NCI-H748 (cell line): ENCODE measurements at regions not wholly inside any gene's neighbourhood (a gene's known extent, or its start where the extent isn't known, plus 50 kb on each side); places are given as distances from the start of the nearest gene placed in this dataset.

Experiments
- DNase-seq: peaks from one replicate; lab custom pipeline; 2025; ENCODE audit not compliant: unreplicated experiment; lab: John Stamatoyannopoulos, UW

- DNase-seq: peak; percentile 94
Observed at GRCh38 chr13:106354961-106355360, 180.5 kb downstream of the EFNB2 start.

GRCh38 chr13:106352850-106353249 lies 182.6 kb downstream of the EFNB2 start:
- no peak for DNase-seq

- DNase-seq: no peak
Observed at GRCh38 chr13:106351251-106351650, 184.2 kb downstream of the EFNB2 start.

GRCh38 chr13:106350208-106350607 lies 185.3 kb downstream of the EFNB2 start:
- DNase-seq: peak; percentile 92

GRCh38 chr13:106349080-106349931 lies 186.2 kb downstream of the EFNB2 start:
- DNase-seq: peak; percentile 93

GRCh38 chr13:106348075-106348840 lies 187.2 kb downstream of the EFNB2 start:
- peak; percentile 6 for DNase-seq

- no peak for DNase-seq
Observed at GRCh38 chr13:106344342-106344741, 191.1 kb downstream of the EFNB2 start.

- DNase-seq: no peak
Observed at GRCh38 chr13:106343836-106344235, 191.6 kb downstream of the EFNB2 start.

- DNase-seq: no peak
Observed at GRCh38 chr13:106340249-106340648, 195.2 kb downstream of the EFNB2 start.

- peak; percentile 10 for DNase-seq
Observed at GRCh38 chr13:106337096-106337850, 198.2 kb downstream of the EFNB2 start.

- DNase-seq: peak; percentile 46
Observed at GRCh38 chr13:106336668-106337067, 198.8 kb downstream of the EFNB2 start.

GRCh38 chr13:106332621-106333020 lies 202.8 kb downstream of the EFNB2 start:
- no peak for DNase-seq

GRCh38 chr13:106331116-106331515 lies 204.3 kb downstream of the EFNB2 start:
- peak; percentile 34 for DNase-seq

GRCh38 chr13:106329941-106330340 lies 205.5 kb downstream of the EFNB2 start:
- no peak for DNase-seq

GRCh38 chr13:106326751-106327150 lies 208.7 kb downstream of the EFNB2 start:
- no peak for DNase-seq

- no peak for DNase-seq
Observed at GRCh38 chr13:106324444-106324843, 211.0 kb downstream of the EFNB2 start.

- DNase-seq: no peak
Observed at GRCh38 chr13:106322628-106323027, 212.8 kb downstream of the EFNB2 start.

- DNase-seq: no peak
Observed at GRCh38 chr13:106318941-106319411, 216.5 kb downstream of the EFNB2 start.

GRCh38 chr13:106314417-106314816 lies 221.0 kb downstream of the EFNB2 start:
- no peak for DNase-seq

GRCh38 chr13:106311004-106311403 lies 224.5 kb downstream of the EFNB2 start:
- no peak for DNase-seq

- DNase-seq: no peak
Observed at GRCh38 chr13:106310291-106310865, 225.1 kb downstream of the EFNB2 start.
